Ovary (tissue), 7 donors: ENCODE measurements at regions not wholly inside any gene's neighbourhood (a gene's known extent, or its start where the extent isn't known, plus 50 kb on each side); places are given as distances from the start of the nearest gene placed in this dataset.

Source experiments
- DNase-seq, 5 donors: peaks; one replicate each; pipeline ENCODE4 v3.0.0-alpha.2; 2019 to 2020
- H3K27ac ChIP-seq, 2 donors: fragments of 200-600 bp; one replicate each; pipeline versions ENCODE4 v1.5.1 to v1.8.0; 2019 to 2022
- H3K27me3 ChIP-seq: fragments of 200-600 bp; one replicate; pipeline ENCODE4 v1.8.0; 2022
- H3K36me3 ChIP-seq: fragments of 200-600 bp; sonication (generic); one replicate; pipeline ENCODE4 v1.5.1; 2019
- H3K4me1 ChIP-seq: one replicate; pipeline ENCODE4 v1.8.1; 2013; ENCODE audit warnings: mild to moderate bottlenecking, moderate library complexity; ENCODE audit not compliant: insufficient read depth
- H3K4me3 ChIP-seq: fragments of 200-600 bp; sonication (generic); one replicate; pipeline ENCODE4 v1.5.1; 2017
- H3K9me3 ChIP-seq, 2 donors: fragments of 200-600 bp in 1 of 2; sonication (generic) in 1 of 2; one replicate each; pipeline versions ENCODE4 v1.5.1 to v1.8.1; 2013 to 2019; ENCODE audit warnings: mild to moderate bottlenecking in 1 of 2, moderate library complexity in 1 of 2
- EP300 ChIP-seq: sonication (generic); formaldehyde crosslinking; IDR thresholded peaks from one replicate; pipeline ENCODE4 v1.6.1; 2017; ENCODE audit warnings: antibody characterized with exemption
- POLR2A ChIP-seq: fragments of 450-650 bp; IDR thresholded peaks from one replicate; pipeline ENCODE4 v1.6.1; 2017; ENCODE audit warnings: antibody characterized with exemption, mild to moderate bottlenecking, moderate library complexity
- WGBS, 3 donors: extraction: QIAGEN DNeasy Blood & Tissue Kit in 1 of 3; methylation state at CpG; one replicate each; pipeline versions ENCODE4 v1.1.5 to v1.1.7; 2013 to 2017; 5-methylcytosine and 5-hydroxymethylcytosine counted together
- intact Hi-C, 4 donors: fragments of 100-400 bp; cut with DNase I; formaldehyde crosslinking; loops; one replicate each; pipeline versions ENCODE4 v1.11.0 to v1.15.1; 2022 to 2023
- TF ChIP-seq, protein P1 (sequence below), 3 donors: fragments of 450-650 bp in 2 of 3; fragments of 200-600 bp in 1 of 3; IDR thresholded peaks; one replicate each; pipeline versions ENCODE4 v1.5.1 to v1.8.0; 2016 to 2022; ENCODE audit warnings: antibody characterized with exemption in 3 of 3, mild to moderate bottlenecking in 1 of 3
- donor health status: DM: no; HTN: no; CAD: no; lungs with moderate emphysema.
- donor health status: DM: no; HTN: no; CAD: no.
- donor health status: Bipolar disorder and iron deficiency.
- donor health status: DM: no; HTN: no; CAD: no.
- donor health status: DM: yes; HTN: yes; CAD: no.

GRCh38 chr6:166032366-166033200 is 135.1 kb downstream of the TBXT start:
- Histone ChIP-seq H3K4me1 (no peaks in the 10 kb centered on the region), H3K27ac (no peak overlapping the region), H3K36me3 (no peaks in the 10 kb centered on the region), H3K4me3 (no peak overlapping the region), H3K27me3 (no peaks in the 10 kb centered on the region), H3K9me3 (no peaks in the 10 kb centered on the region)
- 46 to 49% (median 46%) methylated on average over 9 of the region's 9 CpGs for WGBS, 3 donors
- TF ChIP-seq, protein P1, sequence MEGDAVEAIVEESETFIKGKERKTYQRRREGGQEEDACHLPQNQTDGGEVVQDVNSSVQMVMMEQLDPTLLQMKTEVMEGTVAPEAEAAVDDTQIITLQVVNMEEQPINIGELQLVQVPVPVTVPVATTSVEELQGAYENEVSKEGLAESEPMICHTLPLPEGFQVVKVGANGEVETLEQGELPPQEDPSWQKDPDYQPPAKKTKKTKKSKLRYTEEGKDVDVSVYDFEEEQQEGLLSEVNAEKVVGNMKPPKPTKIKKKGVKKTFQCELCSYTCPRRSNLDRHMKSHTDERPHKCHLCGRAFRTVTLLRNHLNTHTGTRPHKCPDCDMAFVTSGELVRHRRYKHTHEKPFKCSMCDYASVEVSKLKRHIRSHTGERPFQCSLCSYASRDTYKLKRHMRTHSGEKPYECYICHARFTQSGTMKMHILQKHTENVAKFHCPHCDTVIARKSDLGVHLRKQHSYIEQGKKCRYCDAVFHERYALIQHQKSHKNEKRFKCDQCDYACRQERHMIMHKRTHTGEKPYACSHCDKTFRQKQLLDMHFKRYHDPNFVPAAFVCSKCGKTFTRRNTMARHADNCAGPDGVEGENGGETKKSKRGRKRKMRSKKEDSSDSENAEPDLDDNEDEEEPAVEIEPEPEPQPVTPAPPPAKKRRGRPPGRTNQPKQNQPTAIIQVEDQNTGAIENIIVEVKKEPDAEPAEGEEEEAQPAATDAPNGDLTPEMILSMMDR (IDR thresholded peaks at IDR 0.05) = no peak
- TF ChIP-seq POLR2A (no peak), EP300 (no peak)
- intact Hi-C loops = no loop called here
- DNase-seq = peak in 4 of 5 donors; percentile 34 to 65 (median 39)

DNA sequence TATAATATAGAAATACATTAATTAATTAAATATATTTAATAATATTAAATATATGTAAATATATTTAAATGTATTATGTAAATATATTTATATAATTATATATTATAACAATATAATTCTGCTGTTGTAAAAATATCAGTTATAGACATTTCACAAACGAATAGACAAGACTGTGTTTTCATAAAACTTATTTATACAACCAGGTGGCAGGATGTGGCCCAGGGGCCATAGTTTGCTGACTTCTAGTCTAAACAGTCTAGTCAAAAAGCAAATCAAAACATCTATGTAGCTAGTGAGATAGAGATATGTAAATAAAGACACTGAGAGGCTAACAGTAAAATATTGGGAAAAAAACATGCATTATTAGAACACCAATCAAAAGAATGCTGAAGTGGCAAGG is 136.4 kb downstream of the TBXT start:
- Histone ChIP-seq H3K27me3 (no peaks in the 10 kb centered on the region), H3K36me3 (no peaks in the 10 kb centered on the region), H3K27ac (no peak overlapping the region), H3K9me3 (no peaks in the 10 kb centered on the region), H3K4me1 (no peaks in the 10 kb centered on the region), H3K4me3 (no peak overlapping the region)
- intact Hi-C loops = no loop called here
- no peak for DNase-seq
- no peak for TF ChIP-seq POLR2A
- TF ChIP-seq, protein P1 (IDR thresholded peaks at IDR 0.05) = no peak
- TF ChIP-seq EP300 = no peak
- WGBS, 3 donors = 53 to 83% (median 56%) methylated on average over 1 of the region's 1 CpG

- no peaks in the 10 kb centered on the region for H3K27me3 ChIP-seq
- H3K9me3 ChIP-seq = no peaks in the 10 kb centered on the region
- no peaks in the 10 kb centered on the region for H3K36me3 ChIP-seq
- intact Hi-C loops = no loop called here
- no peak overlapping the region for H3K4me3 ChIP-seq
- H3K27ac ChIP-seq = no peak overlapping the region
- TF ChIP-seq, protein P1 (IDR thresholded peaks at IDR 0.05) = no peak
- TF ChIP-seq POLR2A (no peak), EP300 (no peak)
- no peak for DNase-seq
- no peaks in the 10 kb centered on the region for H3K4me1 ChIP-seq
- 59 to 70% (median 64%) methylated on average over 3 of the region's 3 CpGs for whole genome bisulfite sequencing, 3 donors
Observed at GRCh38 chr6:166029506-166029905, 138.1 kb downstream of the TBXT start.

DNA sequence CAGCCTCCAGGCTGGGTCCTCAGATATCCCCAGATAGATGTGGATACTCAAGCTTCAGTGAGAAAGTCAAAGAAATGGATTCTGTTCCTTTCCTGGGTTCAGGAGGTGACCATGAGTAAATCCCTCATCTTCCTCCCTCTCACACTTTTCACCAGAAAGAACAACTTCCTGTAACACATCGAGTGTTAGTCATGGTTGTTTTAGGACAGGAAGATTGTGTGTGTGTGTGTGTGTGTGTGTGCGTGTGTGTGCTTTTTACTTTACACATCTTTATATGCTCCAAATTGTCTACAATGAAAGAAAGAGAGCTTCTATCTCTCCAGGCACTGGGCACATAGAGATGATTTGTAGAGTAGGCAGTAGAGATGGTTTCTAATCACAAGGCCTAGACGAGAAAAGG is 139.9 kb downstream of the TBXT start:
- Histone ChIP-seq H3K27ac (no peak overlapping the region), H3K9me3 (no peaks in the 10 kb centered on the region), H3K27me3 (no peaks in the 10 kb centered on the region), H3K4me3 (no peak overlapping the region), H3K36me3 (no peaks in the 10 kb centered on the region), H3K4me1 (no peaks in the 10 kb centered on the region)
- no peak for TF ChIP-seq EP300
- TF ChIP-seq, protein P1 (IDR thresholded peaks at IDR 0.05) = no peak
- no peak for TF ChIP-seq POLR2A
- DNase-seq = no peak
- intact Hi-C loops = no loop called here
- WGBS, 3 donors = 57 to 65% (median 62%) methylated on average over 3 of the region's 3 CpGs
